SH-SY5Y (cell line): ENCODE measurements at regions not wholly inside any gene's neighbourhood (a gene's known extent, or its start where the extent isn't known, plus 50 kb on each side); places are given as distances from the start of the nearest gene placed in this dataset.

Experiments
- GATA2 ChIP-seq: IDR thresholded peaks from 2 replicates; pipeline ENCODE4 v1.6.1; 2011; ENCODE audit warnings: mild to moderate bottlenecking, low read depth, low read length
- GATA3 ChIP-seq: IDR thresholded peaks from 2 replicates; pipeline ENCODE4 v1.6.1; 2011; ENCODE audit warnings: low read depth, mild to moderate bottlenecking, low read length, moderate library complexity

GRCh38 chr1:38310079-38310478 lies 263.5 kb upstream of the POU3F1 start:
- no peak for TF ChIP-seq GATA2
- no peak for TF ChIP-seq GATA3
